ENCODE measurements at regions not wholly inside any gene's neighbourhood (a gene's known extent, or its start where the extent isn't known, plus 50 kb on each side); places are given as distances from the start of the nearest gene placed in this dataset.

DNA sequence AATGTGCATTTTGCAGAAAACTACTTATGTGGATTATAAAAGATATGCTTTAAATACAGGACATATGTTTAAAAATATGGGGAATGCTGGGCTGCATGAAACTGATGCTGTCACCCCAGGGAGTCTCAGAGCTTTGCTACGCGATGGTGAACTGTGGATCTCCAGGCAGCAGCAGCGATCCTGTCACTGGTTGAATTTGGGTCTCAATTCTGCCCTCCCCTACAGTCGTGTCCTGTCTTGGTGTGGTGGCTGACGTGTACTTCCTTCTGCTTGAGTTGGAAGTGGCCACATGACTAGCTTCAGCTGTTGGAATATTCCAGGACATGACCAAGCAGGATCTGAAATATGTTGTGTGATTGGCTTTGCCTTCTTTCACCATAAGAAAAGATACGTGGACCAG, 222.9 kb upstream of the AJAP1 start:
- peak in 1 of 2 donors; percentile 14 for DNase-seq
- Histone ChIP-seq H3K9me3 (peaks cover 0 to 7% (median 0%) of the 10 kb centered on the region in 4 donors), H3K4me1 (no peaks in the 10 kb centered on the region), H3K27me3 (no peaks in the 10 kb centered on the region), H3K36me3 (no peaks in the 10 kb centered on the region), H3K4me3 (no peak overlapping the region), H3K27ac (no peak overlapping the region)
- intact Hi-C loops (cut with DNase I; ENCODE audit: low total_unique reads): no loop called here
- TF ChIP-seq, protein P1, sequence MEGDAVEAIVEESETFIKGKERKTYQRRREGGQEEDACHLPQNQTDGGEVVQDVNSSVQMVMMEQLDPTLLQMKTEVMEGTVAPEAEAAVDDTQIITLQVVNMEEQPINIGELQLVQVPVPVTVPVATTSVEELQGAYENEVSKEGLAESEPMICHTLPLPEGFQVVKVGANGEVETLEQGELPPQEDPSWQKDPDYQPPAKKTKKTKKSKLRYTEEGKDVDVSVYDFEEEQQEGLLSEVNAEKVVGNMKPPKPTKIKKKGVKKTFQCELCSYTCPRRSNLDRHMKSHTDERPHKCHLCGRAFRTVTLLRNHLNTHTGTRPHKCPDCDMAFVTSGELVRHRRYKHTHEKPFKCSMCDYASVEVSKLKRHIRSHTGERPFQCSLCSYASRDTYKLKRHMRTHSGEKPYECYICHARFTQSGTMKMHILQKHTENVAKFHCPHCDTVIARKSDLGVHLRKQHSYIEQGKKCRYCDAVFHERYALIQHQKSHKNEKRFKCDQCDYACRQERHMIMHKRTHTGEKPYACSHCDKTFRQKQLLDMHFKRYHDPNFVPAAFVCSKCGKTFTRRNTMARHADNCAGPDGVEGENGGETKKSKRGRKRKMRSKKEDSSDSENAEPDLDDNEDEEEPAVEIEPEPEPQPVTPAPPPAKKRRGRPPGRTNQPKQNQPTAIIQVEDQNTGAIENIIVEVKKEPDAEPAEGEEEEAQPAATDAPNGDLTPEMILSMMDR (IDR thresholded peaks at IDR 0.05): no peak
- TF ChIP-seq EP300 (IDR thresholded peaks at IDR 0.05) (no peak), POLR2AphosphoS5 (IDR thresholded peaks at IDR 0.05) (no peak), POLR2A (IDR thresholded peaks at IDR 0.05) (no peak)
- WGBS, 5 donors: 73 to 81% (median 76%) methylated on average over 5 to 6 of the region's 6 CpGs

DNA sequence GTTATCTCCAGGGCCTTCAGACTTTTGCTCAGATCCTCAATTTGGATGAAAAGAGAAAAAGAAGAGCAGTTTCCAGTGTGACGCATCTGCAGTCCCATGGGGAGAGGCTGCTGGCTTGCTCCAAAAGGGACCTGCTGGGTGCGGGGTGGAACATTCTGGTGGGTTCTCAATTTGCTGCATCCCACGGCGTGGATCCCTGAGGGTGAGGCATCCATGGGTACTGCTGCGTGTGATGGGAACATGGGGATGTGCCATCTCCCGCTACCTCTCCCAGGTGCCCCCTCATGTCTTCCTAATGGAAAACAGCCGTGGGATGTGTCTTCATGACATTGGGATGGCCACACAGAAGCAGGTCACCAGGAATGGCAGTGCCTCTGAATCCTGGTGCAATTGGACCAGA, 221.3 kb upstream of the AJAP1 start:
- TF ChIP-seq POLR2AphosphoS5 (IDR thresholded peaks at IDR 0.05) (no peak), POLR2A (IDR thresholded peaks at IDR 0.05) (no peak), EP300 (IDR thresholded peaks at IDR 0.05) (no peak)
- TF ChIP-seq, protein P1 (IDR thresholded peaks at IDR 0.05): no peak
- no peak for DNase-seq
- WGBS, 5 donors: 81 to 90% (median 86%) methylated on average over 4 to 7 of the region's 7 CpGs
- H3K4me3 ChIP-seq: no peak overlapping the region
- intact Hi-C loops (cut with DNase I; ENCODE audit: low total_unique reads): no loop called here
- no peaks in the 10 kb centered on the region for H3K4me1 ChIP-seq
- no peaks in the 10 kb centered on the region for H3K27me3 ChIP-seq
- H3K27ac ChIP-seq: no peak overlapping the region
- H3K9me3 ChIP-seq: peaks cover 0 to 7% (median 0%) of the 10 kb centered on the region in 4 donors
- H3K36me3 ChIP-seq: no peaks in the 10 kb centered on the region

DNA sequence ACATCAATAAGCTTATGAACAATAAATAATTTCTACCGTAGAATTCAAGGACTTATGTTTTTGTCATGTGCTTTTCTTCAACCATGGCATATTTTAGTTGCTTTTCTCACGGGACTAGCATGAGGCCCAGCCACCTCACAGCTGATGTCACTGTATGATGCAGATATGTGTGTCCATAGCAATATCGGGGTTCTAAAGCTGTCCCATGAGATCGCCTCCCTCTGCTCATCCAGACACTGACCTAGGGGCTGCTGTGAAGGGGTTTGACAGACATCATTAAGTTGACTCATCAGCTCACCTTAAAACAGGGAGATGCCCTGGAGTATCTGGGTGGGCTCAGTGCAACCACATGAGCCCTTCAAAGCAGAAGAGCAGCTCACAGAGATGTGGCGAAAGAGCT, 210.3 kb upstream of the AJAP1 start:
- no peak overlapping the region for H3K4me3 ChIP-seq
- intact Hi-C loops (cut with DNase I; ENCODE audit: low total_unique reads): no loop called here
- DNase-seq: no peak
- H3K36me3 ChIP-seq: no peaks in the 10 kb centered on the region
- no peaks in the 10 kb centered on the region for H3K9me3 ChIP-seq
- TF ChIP-seq EP300 (IDR thresholded peaks at IDR 0.05) (no peak), POLR2AphosphoS5 (IDR thresholded peaks at IDR 0.05) (no peak), POLR2A (IDR thresholded peaks at IDR 0.05) (no peak)
- TF ChIP-seq, protein P1 (IDR thresholded peaks at IDR 0.05): no peak
- no peaks in the 10 kb centered on the region for H3K4me1 ChIP-seq
- H3K27me3 ChIP-seq: peaks cover 0 to 48% (median 3%) of the 10 kb centered on the region in 3 donors
- 64 to 86% (median 84%) methylated on average over 5 of the region's 5 CpGs for WGBS, 5 donors
- no peak overlapping the region for H3K27ac ChIP-seq

DNA sequence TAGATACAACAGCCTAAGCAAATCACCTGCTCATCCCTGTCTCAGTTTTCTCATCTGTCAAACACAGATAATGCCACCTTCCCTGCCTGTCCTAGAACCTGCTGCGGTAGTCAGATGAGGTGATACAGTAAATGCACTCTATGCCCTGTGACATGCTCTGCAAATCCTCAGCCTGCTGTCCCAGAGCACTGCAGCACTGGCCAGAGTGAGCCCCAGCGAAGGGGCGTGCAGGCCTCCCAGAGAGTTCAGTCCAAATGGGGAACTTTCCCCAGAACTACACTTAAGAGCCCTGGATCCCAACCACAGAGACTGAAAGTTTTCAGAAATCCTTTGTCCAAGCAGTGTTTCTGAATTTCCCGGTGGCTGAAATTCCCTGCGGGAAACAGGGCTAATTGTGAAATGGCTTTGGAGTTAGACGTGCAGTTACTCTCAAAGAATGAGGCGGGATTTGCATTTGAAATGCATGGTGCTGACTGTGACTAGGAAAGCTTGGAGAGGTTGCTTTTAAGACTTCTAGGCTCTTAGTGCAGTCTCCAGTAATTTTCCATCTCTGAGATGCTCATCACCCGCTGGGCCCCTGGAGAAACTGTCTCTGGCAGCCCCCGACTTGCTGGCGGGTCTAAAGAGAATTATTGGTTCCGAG, 206.5 kb upstream of the AJAP1 start:
- intact Hi-C loops (cut with DNase I; ENCODE audit: low total_unique reads): no loop called here
- no peaks in the 10 kb centered on the region for H3K36me3 ChIP-seq
- H3K4me1 ChIP-seq: no peaks in the 10 kb centered on the region
- no peaks in the 10 kb centered on the region for H3K9me3 ChIP-seq
- 52 to 64% (median 59%) methylated on average over 11 of the region's 11 CpGs for whole genome bisulfite sequencing, 5 donors
- H3K27ac ChIP-seq: no peak overlapping the region
- DNase-seq: no peak
- H3K4me3 ChIP-seq: no peak overlapping the region
- TF ChIP-seq EP300 (IDR thresholded peaks at IDR 0.05): no peak
- TF ChIP-seq, protein P1 (IDR thresholded peaks at IDR 0.05): no peak
- no peak for TF ChIP-seq POLR2AphosphoS5 (IDR thresholded peaks at IDR 0.05)
- H3K27me3 ChIP-seq: peaks cover 0 to 42% (median 3%) of the 10 kb centered on the region in 3 donors
